Astrocyte of the cerebellum (primary cell): ENCODE measurements at regions not wholly inside any gene's neighbourhood (a gene's known extent, or its start where the extent isn't known, plus 50 kb on each side); places are given as distances from the start of the nearest gene placed in this dataset.

ENCODE experiments used
- DNase-seq: peaks from one replicate; pipeline ENCODE4 v3.0.0-alpha.2; 2011; ENCODE audit warnings: low read depth
- H3K4me3 ChIP-seq: 2 replicates; pipeline ENCODE4 v1.5.1; 2011; ENCODE audit warnings: mild to moderate bottlenecking, low read depth, low read length, moderate library complexity
- in situ Hi-C: cut with HindIII; loops from 2 replicates; pipeline ENCODE4 v1.10.0; 2017; ENCODE audit warnings: low sequenced_read_pairs
- TF ChIP-seq, protein P1 (sequence below): IDR thresholded peaks from 2 replicates; pipeline ENCODE4 v1.5.1; 2012; ENCODE audit warnings: low read length, low read depth, moderate library complexity, mild to moderate bottlenecking; ENCODE audit errors: missing control alignments

DNA sequence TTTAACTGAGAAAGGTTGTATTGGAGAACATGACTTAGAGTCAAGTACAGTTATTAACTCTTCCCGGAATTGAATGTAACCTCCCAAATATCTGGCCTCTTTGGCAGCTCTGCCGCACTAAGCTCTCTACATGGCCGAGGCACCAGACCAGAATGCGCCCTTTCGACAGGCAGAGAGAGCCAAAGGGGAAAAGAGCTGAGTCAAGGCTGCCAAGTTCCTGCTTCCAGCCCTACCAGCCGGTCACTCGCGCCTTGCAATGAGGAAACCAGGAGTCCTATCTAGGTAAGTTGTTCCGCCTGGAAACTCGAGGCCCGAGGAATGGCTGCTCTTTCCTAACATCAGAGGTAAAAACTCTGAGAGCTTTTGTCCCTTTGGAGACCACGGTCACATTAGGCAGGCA is 172.2 kb downstream of the BRMS1L start:
- in situ Hi-C loops = no loop called here
- no peak overlapping the region for H3K4me3 ChIP-seq
- no peak for DNase-seq
- TF ChIP-seq, protein P1, sequence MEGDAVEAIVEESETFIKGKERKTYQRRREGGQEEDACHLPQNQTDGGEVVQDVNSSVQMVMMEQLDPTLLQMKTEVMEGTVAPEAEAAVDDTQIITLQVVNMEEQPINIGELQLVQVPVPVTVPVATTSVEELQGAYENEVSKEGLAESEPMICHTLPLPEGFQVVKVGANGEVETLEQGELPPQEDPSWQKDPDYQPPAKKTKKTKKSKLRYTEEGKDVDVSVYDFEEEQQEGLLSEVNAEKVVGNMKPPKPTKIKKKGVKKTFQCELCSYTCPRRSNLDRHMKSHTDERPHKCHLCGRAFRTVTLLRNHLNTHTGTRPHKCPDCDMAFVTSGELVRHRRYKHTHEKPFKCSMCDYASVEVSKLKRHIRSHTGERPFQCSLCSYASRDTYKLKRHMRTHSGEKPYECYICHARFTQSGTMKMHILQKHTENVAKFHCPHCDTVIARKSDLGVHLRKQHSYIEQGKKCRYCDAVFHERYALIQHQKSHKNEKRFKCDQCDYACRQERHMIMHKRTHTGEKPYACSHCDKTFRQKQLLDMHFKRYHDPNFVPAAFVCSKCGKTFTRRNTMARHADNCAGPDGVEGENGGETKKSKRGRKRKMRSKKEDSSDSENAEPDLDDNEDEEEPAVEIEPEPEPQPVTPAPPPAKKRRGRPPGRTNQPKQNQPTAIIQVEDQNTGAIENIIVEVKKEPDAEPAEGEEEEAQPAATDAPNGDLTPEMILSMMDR = no peak

DNA sequence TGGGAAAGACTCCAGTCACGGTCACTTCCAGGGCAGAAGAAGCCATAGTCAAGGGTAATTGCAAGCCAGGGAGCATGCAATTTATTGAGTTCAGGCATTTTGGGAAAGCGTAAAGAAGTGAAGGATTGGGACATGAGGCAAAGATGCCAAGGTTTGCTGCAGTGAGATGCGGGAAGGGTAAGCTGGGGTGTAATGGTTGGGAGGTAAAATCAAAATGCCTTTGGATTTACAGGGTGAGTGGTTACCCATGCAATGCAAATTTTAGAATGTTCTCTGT is 167.5 kb downstream of the BRMS1L start:
- H3K4me3 ChIP-seq = no peak overlapping the region
- DNase-seq = no peak
- TF ChIP-seq, protein P1 = no peak
- in situ Hi-C loops = no loop called here

DNA sequence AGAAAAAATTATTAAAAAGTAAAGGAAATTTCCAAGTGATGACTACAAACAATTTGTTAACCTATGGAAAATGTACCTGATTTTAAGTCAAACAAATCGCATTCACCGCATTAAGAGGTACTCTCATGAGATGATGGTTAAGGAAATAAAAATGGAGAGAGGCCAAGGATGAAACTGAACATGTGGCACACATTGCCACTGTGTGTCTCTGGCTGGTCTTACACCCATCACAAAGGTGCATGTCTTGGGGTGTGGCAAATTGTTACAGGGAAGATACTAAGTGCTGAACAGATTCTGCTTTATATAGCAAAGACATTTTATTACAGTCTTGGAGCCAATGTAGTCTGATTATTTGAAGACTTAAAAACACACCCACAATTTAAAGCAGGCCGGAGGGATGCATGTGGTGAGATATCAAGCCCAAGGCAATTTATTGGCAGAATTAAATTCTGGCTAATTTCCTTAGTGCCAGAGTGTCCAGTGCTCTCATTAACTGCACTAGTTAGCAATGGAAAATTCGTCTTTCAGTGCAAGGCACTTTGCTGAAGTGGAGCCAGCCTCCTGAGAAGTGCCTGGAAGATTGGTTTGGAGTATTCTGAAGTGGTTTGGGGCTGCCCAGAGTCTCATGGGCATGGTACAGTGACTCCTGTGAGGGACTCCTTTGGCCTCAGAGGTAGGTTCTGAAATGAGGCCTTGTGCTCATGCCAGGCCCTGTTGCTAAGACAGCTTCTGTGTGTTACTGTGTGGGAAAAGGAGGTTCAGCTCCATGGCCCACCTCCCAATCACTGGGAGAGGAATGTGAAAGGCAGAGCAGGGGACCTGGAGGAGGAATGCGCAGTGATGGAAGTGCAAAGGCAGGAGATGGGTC is 166.9 kb downstream of the BRMS1L start:
- no peak overlapping the region for H3K4me3 ChIP-seq
- DNase-seq = no peak
- TF ChIP-seq, protein P1 = no peak
- in situ Hi-C loops = no loop called here

DNA sequence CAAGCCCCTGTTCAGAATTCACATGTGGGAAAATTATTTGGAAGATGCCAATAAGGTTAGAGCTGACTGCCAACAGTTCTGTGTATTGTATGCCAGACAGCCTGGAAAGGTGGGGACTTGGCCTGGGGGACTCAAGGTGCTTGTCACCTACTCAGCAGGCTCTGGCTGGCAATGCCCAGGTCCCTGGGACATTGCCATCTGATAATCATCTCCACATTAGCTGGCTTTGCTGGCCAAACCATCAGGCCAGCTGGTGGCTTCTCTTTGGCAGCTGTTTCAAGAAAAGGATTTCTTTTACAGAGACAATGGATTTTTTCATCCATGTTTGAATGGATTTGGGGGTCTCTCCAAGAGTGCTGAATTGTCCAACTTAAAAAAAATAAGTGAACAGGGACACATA is 165.2 kb downstream of the BRMS1L start:
- no peak for DNase-seq
- no peak overlapping the region for H3K4me3 ChIP-seq
- in situ Hi-C loops = no loop called here
- TF ChIP-seq, protein P1 = no peak

DNA sequence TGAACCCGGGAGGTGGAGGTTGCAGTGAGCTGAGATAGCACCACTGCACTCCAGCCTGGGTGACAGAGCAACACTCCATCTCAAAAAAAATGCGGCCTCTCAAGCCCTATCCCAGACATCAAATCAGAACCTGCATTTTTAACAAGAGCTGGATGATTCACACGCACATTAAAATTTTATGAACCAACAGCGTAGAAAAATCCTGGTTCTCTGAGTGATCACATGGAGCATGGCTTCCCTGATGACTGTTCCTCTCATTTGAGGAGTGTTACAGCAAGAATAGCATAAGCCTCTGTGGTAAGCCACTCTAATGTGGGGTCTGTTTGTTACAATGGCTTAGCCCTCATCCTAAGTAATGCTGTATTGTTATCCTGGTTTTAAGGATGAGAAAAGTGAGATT is 163.6 kb downstream of the BRMS1L start:
- H3K4me3 ChIP-seq = no peak overlapping the region
- no peak for DNase-seq
- TF ChIP-seq, protein P1 = no peak
- in situ Hi-C loops = no loop called here

DNA sequence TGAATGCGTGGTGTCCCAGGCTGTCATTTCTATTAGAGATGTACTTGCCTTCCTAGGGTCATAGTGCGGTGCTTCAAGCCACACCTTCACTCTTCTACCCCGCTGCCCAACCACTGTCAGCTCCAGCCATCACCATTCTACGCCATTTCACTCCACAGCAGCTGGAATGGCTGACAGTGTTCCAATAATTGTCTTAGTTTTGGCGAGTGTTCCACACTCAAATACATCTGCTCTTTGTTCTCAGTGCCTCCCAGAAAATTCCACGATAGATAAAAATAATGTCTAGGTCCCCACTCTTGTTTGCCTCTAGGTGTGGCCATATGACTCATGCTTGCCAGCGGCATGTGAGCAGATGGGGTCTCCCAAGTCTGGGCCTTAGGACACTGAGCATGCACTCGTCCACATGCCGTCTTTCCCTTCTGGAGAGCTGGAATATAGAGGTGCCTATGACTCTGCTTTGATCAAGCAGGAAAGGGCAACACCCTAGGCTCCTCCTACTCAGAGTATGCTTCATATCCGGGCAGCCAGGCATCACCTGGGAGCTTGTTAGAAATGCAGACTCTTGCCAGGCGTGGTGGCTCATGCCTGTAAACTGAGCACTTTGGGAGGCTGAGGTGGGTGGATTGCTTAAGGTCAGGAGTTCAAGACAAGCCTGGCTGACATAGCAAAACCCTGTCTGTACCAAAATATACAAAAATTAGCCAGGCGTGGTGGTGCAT is 163.0 kb downstream of the BRMS1L start:
- no peak overlapping the region for H3K4me3 ChIP-seq
- TF ChIP-seq, protein P1 = no peak
- in situ Hi-C loops = no loop called here
- no peak for DNase-seq
